ENCODE measurements at regions not wholly inside any gene's neighbourhood (a gene's known extent, or its start where the extent isn't known, plus 50 kb on each side); places are given as distances from the start of the nearest gene placed in this dataset.

DNA sequence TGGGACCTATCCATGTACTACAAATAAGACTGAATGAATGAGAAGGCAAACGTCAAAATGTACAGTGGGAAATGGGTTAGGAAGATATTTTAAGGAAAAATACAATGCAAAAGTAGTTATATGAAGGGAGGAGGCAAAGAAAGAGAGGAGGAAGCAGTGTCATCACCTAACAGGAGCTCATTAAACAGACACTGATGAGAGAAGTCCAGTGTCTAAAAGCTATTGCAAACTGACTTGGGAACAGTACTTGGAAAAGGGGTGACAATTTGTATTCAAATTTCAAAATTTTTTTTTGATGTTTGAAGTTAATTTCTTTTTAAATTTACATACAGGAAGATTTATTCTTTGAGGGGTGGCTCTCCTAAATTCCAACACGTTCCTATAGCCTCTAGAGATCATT, 143.5 kb upstream of the NOX3 start:
- TF ChIP-seq, protein P1, sequence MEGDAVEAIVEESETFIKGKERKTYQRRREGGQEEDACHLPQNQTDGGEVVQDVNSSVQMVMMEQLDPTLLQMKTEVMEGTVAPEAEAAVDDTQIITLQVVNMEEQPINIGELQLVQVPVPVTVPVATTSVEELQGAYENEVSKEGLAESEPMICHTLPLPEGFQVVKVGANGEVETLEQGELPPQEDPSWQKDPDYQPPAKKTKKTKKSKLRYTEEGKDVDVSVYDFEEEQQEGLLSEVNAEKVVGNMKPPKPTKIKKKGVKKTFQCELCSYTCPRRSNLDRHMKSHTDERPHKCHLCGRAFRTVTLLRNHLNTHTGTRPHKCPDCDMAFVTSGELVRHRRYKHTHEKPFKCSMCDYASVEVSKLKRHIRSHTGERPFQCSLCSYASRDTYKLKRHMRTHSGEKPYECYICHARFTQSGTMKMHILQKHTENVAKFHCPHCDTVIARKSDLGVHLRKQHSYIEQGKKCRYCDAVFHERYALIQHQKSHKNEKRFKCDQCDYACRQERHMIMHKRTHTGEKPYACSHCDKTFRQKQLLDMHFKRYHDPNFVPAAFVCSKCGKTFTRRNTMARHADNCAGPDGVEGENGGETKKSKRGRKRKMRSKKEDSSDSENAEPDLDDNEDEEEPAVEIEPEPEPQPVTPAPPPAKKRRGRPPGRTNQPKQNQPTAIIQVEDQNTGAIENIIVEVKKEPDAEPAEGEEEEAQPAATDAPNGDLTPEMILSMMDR (IDR thresholded peaks at IDR 0.05) = no peak
- no peaks in the 10 kb centered on the region for H3K9me3 Mint-ChIP-seq
- 0 out of 2 replicates have a peak, but pooled peaks cover under 1% of the 10 kb centered on the region for H3K4me1 Mint-ChIP-seq (ENCODE audit: low read depth)
- no peak overlapping the region for H3K27ac Mint-ChIP-seq
- H3K36me3 Mint-ChIP-seq (ENCODE audit: low read depth) = no peaks in the 10 kb centered on the region
- DNase-seq = no peak
- H3K4me3 Mint-ChIP-seq = no peak overlapping the region
- no peaks in the 10 kb centered on the region for H3K27me3 Mint-ChIP-seq (ENCODE audit: insufficient read depth)

DNA sequence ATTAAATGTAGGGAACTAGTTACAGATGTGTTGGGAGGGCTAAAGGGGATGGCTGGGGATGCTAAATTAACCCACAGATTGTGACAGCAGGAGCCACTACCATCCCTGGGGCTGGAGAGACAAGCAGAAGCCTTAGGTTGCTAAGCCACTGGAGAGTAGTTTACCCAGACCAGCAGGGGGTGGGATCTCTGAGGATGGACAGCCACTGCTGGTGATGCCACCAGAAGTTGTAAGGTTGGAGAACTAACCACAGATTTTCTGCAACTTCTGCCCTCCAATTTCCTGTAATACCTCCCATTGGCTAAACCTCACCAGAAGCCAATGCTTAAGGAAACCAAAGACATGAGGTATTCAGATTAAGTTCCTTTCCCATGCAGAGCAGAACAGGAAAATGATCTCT, 139.6 kb upstream of the NOX3 start:
- no peaks in the 10 kb centered on the region; the same call in 1 of the 2 replicates for H3K27me3 Mint-ChIP-seq (ENCODE audit: insufficient read depth)
- no peak overlapping the region for H3K27ac Mint-ChIP-seq
- H3K9me3 Mint-ChIP-seq = no peaks in the 10 kb centered on the region
- no peak for DNase-seq
- TF ChIP-seq, protein P1 (IDR thresholded peaks at IDR 0.05) = no peak
- H3K4me3 Mint-ChIP-seq = no peak overlapping the region
- H3K4me1 Mint-ChIP-seq (ENCODE audit: low read depth) = peaks cover 5% of the 10 kb centered on the region; the same call in 1 of the 2 replicates
- peaks cover 3% of the 10 kb centered on the region; the same call in 1 of the 2 replicates for H3K36me3 Mint-ChIP-seq (ENCODE audit: low read depth)

DNA sequence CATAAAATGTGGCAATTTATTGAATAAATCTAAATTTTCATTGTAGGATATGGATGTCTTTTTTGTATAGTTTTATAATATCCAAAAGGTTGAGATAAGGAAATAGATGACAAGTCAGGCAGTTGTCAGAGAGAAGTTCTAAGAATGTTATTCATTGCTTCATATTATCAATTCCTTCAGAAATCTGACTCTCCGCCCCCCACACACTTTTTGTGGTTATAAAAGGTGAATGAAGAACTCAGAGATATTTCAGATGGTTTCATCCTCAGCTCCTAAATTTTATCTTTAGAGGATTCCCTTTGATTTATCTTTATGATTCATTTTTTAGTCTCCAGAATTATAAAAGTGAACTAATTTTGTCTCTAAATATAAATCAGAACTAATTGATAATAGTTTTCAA, 136.1 kb upstream of the NOX3 start:
- no peaks in the 10 kb centered on the region; the same call in 1 of the 2 replicates for H3K27me3 Mint-ChIP-seq (ENCODE audit: insufficient read depth)
- H3K4me1 Mint-ChIP-seq (ENCODE audit: low read depth) = peaks cover 5% of the 10 kb centered on the region; the same call in 1 of the 2 replicates
- no peak for DNase-seq
- H3K27ac Mint-ChIP-seq = no peak overlapping the region
- no peak overlapping the region for H3K4me3 Mint-ChIP-seq
- TF ChIP-seq, protein P1 (IDR thresholded peaks at IDR 0.05) = no peak
- H3K36me3 Mint-ChIP-seq (ENCODE audit: low read depth) = peaks cover 3% of the 10 kb centered on the region; the same call in 1 of the 2 replicates
- H3K9me3 Mint-ChIP-seq = no peaks in the 10 kb centered on the region

DNA sequence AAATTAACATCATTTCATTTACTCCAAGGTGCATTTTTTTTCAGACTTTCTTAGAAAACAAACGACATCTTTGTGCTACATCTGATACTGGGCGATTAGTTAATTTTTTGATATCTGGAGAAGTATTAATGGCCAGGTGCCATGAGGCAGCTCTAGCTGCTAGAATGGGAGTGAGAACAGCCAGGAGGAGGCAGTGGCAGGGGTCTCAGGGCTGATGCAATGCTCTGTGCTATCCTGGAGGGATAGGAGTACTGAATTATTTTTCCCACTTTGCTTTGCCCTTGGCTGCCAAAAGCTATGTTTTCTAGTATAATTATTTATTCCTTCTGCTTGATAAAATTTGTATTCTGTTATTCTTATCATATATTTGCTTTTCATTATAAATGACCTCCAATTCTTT, 133.6 kb upstream of the NOX3 start:
- Mint-ChIP-seq H3K4me3 (no peak overlapping the region), H3K4me1 (ENCODE audit: low read depth) (peaks cover 7% of the 10 kb centered on the region; the same call in 1 of the 2 replicates), H3K27ac (no peak overlapping the region), H3K36me3 (ENCODE audit: low read depth) (peaks cover 3% of the 10 kb centered on the region; the same call in 1 of the 2 replicates), H3K9me3 (no peaks in the 10 kb centered on the region), H3K27me3 (ENCODE audit: insufficient read depth) (no peaks in the 10 kb centered on the region; the same call in 1 of the 2 replicates)
- TF ChIP-seq, protein P1 (IDR thresholded peaks at IDR 0.05) = no peak
- no peak for DNase-seq

DNA sequence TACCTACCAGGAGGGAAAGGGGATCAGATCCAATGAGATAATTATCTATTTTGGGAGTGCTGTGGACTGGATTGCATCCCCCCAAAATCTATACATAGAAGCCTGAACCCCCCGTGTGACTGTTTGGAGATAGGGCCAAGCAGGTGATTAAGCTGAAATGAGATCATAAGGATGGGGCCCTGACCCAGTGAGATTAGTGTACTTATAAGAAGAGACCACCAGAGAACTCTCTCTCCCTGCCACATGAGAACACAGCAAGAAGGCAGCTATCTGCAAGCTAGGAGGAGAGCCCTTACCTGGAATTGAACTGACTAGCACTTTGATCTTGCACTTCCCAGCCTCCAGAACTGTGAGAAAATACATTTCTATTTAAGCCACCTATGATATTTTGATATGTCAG, 132.2 kb upstream of the NOX3 start:
- Mint-ChIP-seq H3K27ac (no peak overlapping the region), H3K9me3 (no peaks in the 10 kb centered on the region), H3K4me1 (ENCODE audit: low read depth) (peaks cover 15% of the 10 kb centered on the region; the same call in 1 of the 2 replicates), H3K36me3 (ENCODE audit: low read depth) (no peaks in the 10 kb centered on the region), H3K4me3 (no peak overlapping the region), H3K27me3 (ENCODE audit: insufficient read depth) (no peaks in the 10 kb centered on the region; the same call in 1 of the 2 replicates)
- TF ChIP-seq, protein P1 (IDR thresholded peaks at IDR 0.05) = no peak
- no peak for DNase-seq

DNA sequence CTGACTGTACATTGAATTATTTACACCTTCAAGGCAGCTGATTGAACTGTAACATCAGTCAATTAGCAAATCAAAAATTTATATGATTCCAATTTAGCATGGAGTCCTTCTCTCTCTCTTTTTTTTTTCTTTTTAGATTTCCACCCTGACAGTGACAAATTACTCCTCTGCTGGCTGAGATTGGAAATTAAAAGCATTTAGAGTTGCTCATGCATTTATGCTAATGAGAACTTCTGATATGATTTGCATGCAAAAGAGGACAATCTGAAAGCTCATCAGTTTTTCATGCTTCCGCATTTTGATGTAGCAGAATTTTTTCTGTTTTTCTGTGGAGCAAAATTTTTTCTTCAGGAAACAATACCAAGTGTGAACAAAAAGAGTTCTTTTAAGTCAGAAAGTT, 130.5 kb upstream of the NOX3 start:
- Mint-ChIP-seq H3K27ac (no peak overlapping the region), H3K36me3 (ENCODE audit: low read depth) (no peaks in the 10 kb centered on the region), H3K27me3 (ENCODE audit: insufficient read depth) (no peaks in the 10 kb centered on the region), H3K9me3 (no peaks in the 10 kb centered on the region), H3K4me3 (no peak overlapping the region), H3K4me1 (ENCODE audit: low read depth) (peaks cover 10% of the 10 kb centered on the region; the same call in 1 of the 2 replicates)
- TF ChIP-seq, protein P1 (IDR thresholded peaks at IDR 0.05) = no peak
- DNase-seq = no peak

Data from HFFc6 (cell line).